Dermis microvascular lymphatic vessel endothelial cell (primary cell): ENCODE measurements at regions not wholly inside any gene's neighbourhood (a gene's known extent, or its start where the extent isn't known, plus 50 kb on each side); places are given as distances from the start of the nearest gene placed in this dataset.
A peak's percentile ranks its signal among the peaks of the same experiment; 100 is the strongest.

ENCODE experiments used
- DNase-seq, 2 donors: peaks; one replicate each; pipeline versions ENCODE4 v3.0.0 to v3.0.0-alpha.2; 2010; ENCODE audit warnings: low read depth in 2 of 2

DNA sequence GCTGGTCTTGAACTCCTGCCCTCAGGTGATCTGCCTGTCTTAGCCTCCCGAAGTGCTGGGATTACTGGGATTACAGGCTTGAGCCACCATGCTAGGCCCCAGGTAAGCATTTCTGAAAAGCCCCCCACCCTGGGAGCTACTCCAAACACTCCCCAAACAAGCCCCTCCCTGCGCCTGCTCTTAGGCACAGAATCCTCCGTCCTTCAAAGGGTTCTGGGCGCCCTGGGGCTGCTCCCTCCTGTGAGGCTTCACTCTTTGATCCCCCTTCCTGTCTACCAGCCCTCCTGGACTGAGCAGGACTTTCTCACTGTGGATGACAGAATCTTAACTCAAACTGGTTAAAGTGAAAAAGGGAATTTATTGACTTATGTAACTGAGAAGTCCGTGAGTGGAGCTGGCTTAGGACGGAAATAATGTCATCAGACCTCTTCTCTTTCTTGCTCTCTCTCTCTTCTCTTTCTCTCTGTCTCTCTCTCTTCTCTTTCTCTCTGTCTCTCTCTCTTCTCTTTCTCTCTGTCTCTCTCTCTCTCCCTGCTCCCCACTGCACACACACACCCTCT is 66.9 kb upstream of the CLMN start:
- DNase-seq, result no peak

- no peak for DNase-seq
These were observed 66.0 kb upstream of the CLMN start for GRCh38 chr14:95385701-95386100.

- DNase-seq, result no peak
These were observed 63.0 kb upstream of the CLMN start for GRCh38 chr14:95382747-95383146.

- no peak for DNase-seq
These were observed 62.0 kb upstream of the CLMN start for GRCh38 chr14:95381726-95382125.

- peak in 1 of 2 donors; percentile 7 for DNase-seq
These were observed 60.8 kb upstream of the CLMN start for GRCh38 chr14:95380350-95381042.

- DNase-seq, result no peak
These were observed 59.9 kb upstream of the CLMN start for GRCh38 chr14:95379634-95380033.

DNA sequence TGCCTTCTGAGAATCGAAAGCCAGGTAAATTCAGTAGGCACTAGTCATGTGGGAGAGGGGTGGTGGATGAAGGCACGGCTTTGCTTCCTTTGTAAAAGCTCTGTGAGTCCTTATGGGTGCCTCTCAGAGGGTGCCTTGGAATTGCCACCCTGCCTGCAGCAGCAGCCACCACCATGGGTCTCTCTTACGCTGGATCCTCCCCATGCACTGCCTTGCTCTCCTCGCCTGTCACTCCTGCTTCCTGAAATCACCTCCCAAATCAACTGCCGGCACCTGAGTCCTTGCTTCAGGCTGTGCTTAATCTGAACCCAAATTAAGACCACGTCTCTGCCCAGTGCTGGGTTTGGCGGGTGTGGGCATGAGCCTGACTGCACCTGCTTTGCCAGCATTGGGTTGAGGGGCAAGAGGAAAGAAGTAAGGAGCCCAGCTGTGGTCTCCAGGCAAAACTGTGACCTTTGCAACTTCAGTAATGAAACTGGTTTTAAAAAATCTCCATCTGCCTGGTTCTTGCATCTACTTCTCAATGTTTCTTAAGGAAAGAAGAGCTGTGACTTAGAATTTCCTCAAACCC is 55.9 kb upstream of the CLMN start:
- no peak for DNase-seq

- no peak for DNase-seq
These were observed 54.7 kb upstream of the CLMN start for GRCh38 chr14:95374239-95374997.

- DNase-seq, result no peak
These were observed 50.4 kb upstream of the CLMN start for GRCh38 chr14:95370076-95370475.
